Transverse colon (tissue), 4 donors: ENCODE measurements at regions not wholly inside any gene's neighbourhood (a gene's known extent, or its start where the extent isn't known, plus 50 kb on each side); places are given as distances from the start of the nearest gene placed in this dataset.

Experiments used
- CTCF ChIP-seq, 5 experiments: fragments of 200-600 bp in 3 of 5; fragments of 450-650 bp in 2 of 5; sonication (generic) in 3 of 5; IDR thresholded peaks; 1 replicate in 2 of 5; 2 replicates in 3 of 5; pipeline ENCODE4 v1.5.1; 2016 to 2017; ENCODE audit warnings: antibody characterized with exemption in 5 of 5, inconsistent platforms in 3 of 5, mild to moderate bottlenecking in 2 of 5, moderate library complexity in 1 of 5
- POLR2AphosphoS5 ChIP-seq, 3 donors: sonication (generic); formaldehyde crosslinking; IDR thresholded peaks; one replicate each; pipeline ENCODE4 v1.6.1; 2016; ENCODE audit warnings: antibody characterized with exemption in 3 of 3

GRCh38 chr16:82440336-82440735, 186.4 kb upstream of the CDH13 start:
- TF ChIP-seq CTCF (IDR thresholded peaks at IDR 0.05) (no peak), POLR2AphosphoS5 (IDR thresholded peaks at IDR 0.05) (no peak)
